ENCODE measurements at regions not wholly inside any gene's neighbourhood (a gene's known extent, or its start where the extent isn't known, plus 50 kb on each side); places are given as distances from the start of the nearest gene placed in this dataset.

GRCh38 chr19:31678421-31678820, 329.2 kb upstream of the TSHZ3 start:
- TF ChIP-seq CTCF (IDR thresholded peaks at IDR 0.05), result no peak
- TF ChIP-seq POLR2A (IDR thresholded peaks at IDR 0.05), result no peak
